HepG2 (cell line): ENCODE measurements at regions not wholly inside any gene's neighbourhood (a gene's known extent, or its start where the extent isn't known, plus 50 kb on each side); places are given as distances from the start of the nearest gene placed in this dataset.

Experiments used
- ATAC-seq: fragments of 200-7000 bp; cut with Tn5 transposase; 3 replicates; pipeline ENCODE4 v1.9.1; 2020; ENCODE audit warnings: mild to moderate bottlenecking, moderate library complexity
- BruUV-seq: library from RNA; stranded (reverse); fragments of 400-500 nt; replicated peaks from 2 replicates; lab custom pipeline; 2021; lab: Mats Ljungman, UMichigan
- CTCF ChIA-PET: fragments of 300-600 bp; formaldehyde crosslinking; extraction: SDS; loops from one replicate; lab custom pipeline; 2021; ENCODE audit warnings: low total read pairs, inconsistent platforms, low intra/inter-chr PET ratio; lab: Yijun Ruan, JAX
- POLR2A ChIA-PET: fragments of 350-600 bp; sonication (Branson Sonifier 250); formaldehyde crosslinking; loops from one replicate; lab custom pipeline; 2020; ENCODE audit warnings: antibody characterized with exemption, inconsistent platforms; lab: Yijun Ruan, JAX
- DNase-seq: peaks from one replicate; pipeline ENCODE4 v3.0.0-alpha.2; 2015; ENCODE audit warnings: low spot score
- FAIRE-seq: peaks from 3 replicates; lab custom pipeline; 2011; peaks lifted over from hg19 to GRCh38; lab: Jason Lieb, UNC
- H2AFZ ChIP-seq: one replicate; pipeline ENCODE4 v1.6.1; 2011; ENCODE audit warnings: low read length, inconsistent platforms
- H3K27ac ChIP-seq: fragments of 300-600 bp; 3 replicates; pipeline ENCODE4 v1.8.0; 2011; ENCODE audit warnings: mixed run types, mild to moderate bottlenecking, mixed read lengths, low read length, inconsistent platforms; ENCODE audit not compliant: insufficient read depth; ENCODE audit errors: extremely low read length
- H3K27me3 ChIP-seq, 2 experiments: fragments of 200-600 bp in 1 of 2; 2 replicates in 1 of 2; 3 replicates in 1 of 2; pipeline versions ENCODE4 v1.6.0 to v1.8.0; 2011; ENCODE audit warnings: low read length in 2 of 2, mild to moderate bottlenecking in 2 of 2, moderate library complexity in 2 of 2, inconsistent platforms in 1 of 2; ENCODE audit not compliant: insufficient read depth in 2 of 2, control insufficient read depth in 1 of 2
- H3K36me3 ChIP-seq, 2 experiments: fragments of 200-600 bp in 1 of 2; replicated peaks in 1 of 2; 2 replicates in 1 of 2; 3 replicates in 1 of 2; pipeline versions ENCODE4 v1.5.1 to v1.8.0; 2011; ENCODE audit warnings: low read length in 2 of 2, inconsistent platforms in 1 of 2; ENCODE audit not compliant: insufficient read depth in 2 of 2, control insufficient read depth in 1 of 2
- H3K4me1 ChIP-seq: 2 replicates; pipeline ENCODE4 v1.5.1; 2012; ENCODE audit warnings: low read length, inconsistent platforms; ENCODE audit not compliant: insufficient read depth
- H3K4me2 ChIP-seq: 2 replicates; pipeline ENCODE4 v1.6.0; 2011; ENCODE audit warnings: low read depth, low read length, inconsistent platforms
- H3K4me3 ChIP-seq, 3 experiments: fragments of 200-600 bp in 1 of 3; sonication (generic), shearing (Covaris generic) in 1 of 3; replicated peaks in 1 of 3; 2 replicates each; pipeline ENCODE4 v1.5.1; 2011 to 2016; ENCODE audit warnings: low read length in 3 of 3, inconsistent platforms in 2 of 3, low read depth in 2 of 3, mild to moderate bottlenecking in 2 of 3, control low read depth in 1 of 3, mixed read lengths in 1 of 3; ENCODE audit not compliant: insufficient read depth in 1 of 3
- H3K79me2 ChIP-seq: one replicate; pipeline ENCODE4 v1.6.1; 2011; ENCODE audit warnings: low read length, inconsistent platforms; ENCODE audit not compliant: insufficient read depth
- H3K9ac ChIP-seq: 2 replicates; pipeline ENCODE4 v1.6.0; 2011; ENCODE audit warnings: mild to moderate bottlenecking, low read depth, low read length, inconsistent platforms; ENCODE audit not compliant: insufficient read depth
- H3K9me3 ChIP-seq: 2 replicates; pipeline ENCODE4 v1.5.1; 2012; ENCODE audit warnings: mild to moderate bottlenecking, low read length
- H4K20me1 ChIP-seq: 2 replicates; pipeline ENCODE4 v1.6.0; 2011; ENCODE audit warnings: inconsistent platforms, mild to moderate bottlenecking, low read length, moderate library complexity; ENCODE audit not compliant: insufficient read depth
- EEA1 ChIP-seq: sonication (generic); formaldehyde crosslinking; IDR thresholded peaks from 2 replicates; pipeline ENCODE4 v1.5.1; 2020; ENCODE audit warnings: mild to moderate bottlenecking, missing genetic modification reagents, borderline replicate concordance
- SIX1 ChIP-seq: sonication (generic); formaldehyde crosslinking; IDR thresholded peaks from 2 replicates; pipeline ENCODE4 v1.4.0; 2020; ENCODE audit warnings: missing genetic modification reagents, borderline replicate concordance
- ZFP36 ChIP-seq: fragments of 150-350 bp; IDR thresholded peaks from 2 replicates; pipeline ENCODE4 v1.6.1; 2018; ENCODE audit warnings: borderline replicate concordance, low read length, low read depth; ENCODE audit not compliant: partially characterized antibody
- ZNF124 ChIP-seq: sonication (generic); formaldehyde crosslinking; IDR thresholded peaks from 2 replicates; pipeline ENCODE4 v1.4.0; 2020; ENCODE audit warnings: missing genetic modification reagents
- ZNF335 ChIP-seq: sonication (generic); formaldehyde crosslinking; IDR thresholded peaks from 2 replicates; pipeline ENCODE4 v1.4.0; 2020; ENCODE audit warnings: missing genetic modification reagents
- ZNF614 ChIP-seq: IDR thresholded peaks from 2 replicates; pipeline ENCODE4 v1.6.1; 2018; ENCODE audit warnings: missing biosample characterization, missing genetic modification reagents, inconsistent platforms, borderline replicate concordance
- WGBS: methylation state at CpG from one replicate; pipeline ENCODE4 v1.1.6; 2017; ENCODE audit warnings: low lambda C conversion rate; 5-methylcytosine and 5-hydroxymethylcytosine counted together
- in situ Hi-C: cut with HindIII; loops from 2 replicates; pipeline ENCODE4 v1.10.0; 2017; ENCODE audit warnings: low pct_unique_long_range_greater_than_20kb; ENCODE audit not compliant: extremely low pct_ligation_motif_present
- intact Hi-C: fragments of 100-400 bp; cut with micrococcal nuclease; formaldehyde crosslinking; loops from one replicate; pipeline ENCODE4 v1.10.0; 2022; ENCODE audit not compliant: unreplicated experiment
- TF ChIP-seq, protein P1 (sequence below): sonication (generic); formaldehyde crosslinking; IDR thresholded peaks from 2 replicates; pipeline ENCODE4 v1.8.0; 2022; ENCODE audit warnings: mild to moderate bottlenecking, missing genetic modification reagents, moderate library complexity
- TF ChIP-seq, protein P2 (sequence below): sonication (generic); formaldehyde crosslinking; conservative IDR thresholded peaks from 2 replicates; pipeline ENCODE4 v1.8.0; 2022; ENCODE audit warnings: low read depth, missing genetic modification reagents

GRCh38 chr18:39348757-39349156 lies 1783.2 kb upstream of the CELF4 start:
- Histone ChIP-seq H3K27me3 (no peaks in the 10 kb centered on the region), H3K4me3 (no peak overlapping the region), H3K27ac (no peak overlapping the region), H3K36me3 (no peaks in the 10 kb centered on the region), H3K79me2 (no peaks in the 10 kb centered on the region), H3K9me3 (no peaks in the 10 kb centered on the region), H3K4me2 (no peak overlapping the region), H3K9ac (no peak overlapping the region), H2AFZ (no peak overlapping the region), H4K20me1 (no peaks in the 10 kb centered on the region), H3K4me1 (peaks cover 33% of the 10 kb centered on the region)
- no peak for DNase-seq
- 96% methylated on average over 3 of the region's 3 CpGs for WGBS
- ATAC-seq = no peak
- intact Hi-C loops = no loop called here
- POLR2A ChIA-PET = no interaction called here
- CTCF ChIA-PET = no interaction called here
- in situ Hi-C loops = no loop called here
- no peak for TF ChIP-seq ZFP36
- TF ChIP-seq, protein P1, sequence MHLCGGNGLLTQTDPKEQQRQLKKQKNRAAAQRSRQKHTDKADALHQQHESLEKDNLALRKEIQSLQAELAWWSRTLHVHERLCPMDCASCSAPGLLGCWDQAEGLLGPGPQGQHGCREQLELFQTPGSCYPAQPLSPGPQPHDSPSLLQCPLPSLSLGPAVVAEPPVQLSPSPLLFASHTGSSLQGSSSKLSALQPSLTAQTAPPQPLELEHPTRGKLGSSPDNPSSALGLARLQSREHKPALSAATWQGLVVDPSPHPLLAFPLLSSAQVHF (CRISPR knock-in tag) = no peak
- TF ChIP-seq ZNF335 (CRISPR knock-in tag) = no peak
- TF ChIP-seq SIX1 = no peak
- TF ChIP-seq, protein P2, sequence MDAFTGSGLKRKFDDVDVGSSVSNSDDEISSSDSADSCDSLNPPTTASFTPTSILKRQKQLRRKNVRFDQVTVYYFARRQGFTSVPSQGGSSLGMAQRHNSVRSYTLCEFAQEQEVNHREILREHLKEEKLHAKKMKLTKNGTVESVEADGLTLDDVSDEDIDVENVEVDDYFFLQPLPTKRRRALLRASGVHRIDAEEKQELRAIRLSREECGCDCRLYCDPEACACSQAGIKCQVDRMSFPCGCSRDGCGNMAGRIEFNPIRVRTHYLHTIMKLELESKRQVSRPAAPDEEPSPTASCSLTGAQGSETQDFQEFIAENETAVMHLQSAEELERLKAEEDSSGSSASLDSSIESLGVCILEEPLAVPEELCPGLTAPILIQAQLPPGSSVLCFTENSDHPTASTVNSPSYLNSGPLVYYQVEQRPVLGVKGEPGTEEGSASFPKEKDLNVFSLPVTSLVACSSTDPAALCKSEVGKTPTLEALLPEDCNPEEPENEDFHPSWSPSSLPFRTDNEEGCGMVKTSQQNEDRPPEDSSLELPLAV (CRISPR knock-in tag) = no peak
- TF ChIP-seq ZNF614 (CRISPR knock-in tag) = no peak
- TF ChIP-seq ZNF124 (CRISPR knock-in tag) = no peak
- no peak for TF ChIP-seq EEA1 (CRISPR knock-in tag)
- BruUV-seq = no TSS peak
- FAIRE-seq = no peak
